Ovary (tissue), 7 donors: ENCODE measurements at regions not wholly inside any gene's neighbourhood (a gene's known extent, or its start where the extent isn't known, plus 50 kb on each side); places are given as distances from the start of the nearest gene placed in this dataset.

Experiments used
- DNase-seq, 5 donors: peaks; one replicate each; pipeline ENCODE4 v3.0.0-alpha.2; 2019 to 2020
- H3K27ac ChIP-seq, 2 donors: fragments of 200-600 bp; one replicate each; pipeline versions ENCODE4 v1.5.1 to v1.8.0; 2019 to 2022
- H3K27me3 ChIP-seq: fragments of 200-600 bp; one replicate; pipeline ENCODE4 v1.8.0; 2022
- H3K36me3 ChIP-seq: fragments of 200-600 bp; sonication (generic); one replicate; pipeline ENCODE4 v1.5.1; 2019
- H3K4me1 ChIP-seq: one replicate; pipeline ENCODE4 v1.8.1; 2013; ENCODE audit warnings: mild to moderate bottlenecking, moderate library complexity; ENCODE audit not compliant: insufficient read depth
- H3K4me3 ChIP-seq: fragments of 200-600 bp; sonication (generic); one replicate; pipeline ENCODE4 v1.5.1; 2017
- H3K9me3 ChIP-seq, 2 donors: fragments of 200-600 bp in 1 of 2; sonication (generic) in 1 of 2; one replicate each; pipeline versions ENCODE4 v1.5.1 to v1.8.1; 2013 to 2019; ENCODE audit warnings: mild to moderate bottlenecking in 1 of 2, moderate library complexity in 1 of 2
- EP300 ChIP-seq: sonication (generic); formaldehyde crosslinking; IDR thresholded peaks from one replicate; pipeline ENCODE4 v1.6.1; 2017; ENCODE audit warnings: antibody characterized with exemption
- POLR2A ChIP-seq: fragments of 450-650 bp; IDR thresholded peaks from one replicate; pipeline ENCODE4 v1.6.1; 2017; ENCODE audit warnings: antibody characterized with exemption, mild to moderate bottlenecking, moderate library complexity
- WGBS, 3 donors: extraction: QIAGEN DNeasy Blood & Tissue Kit in 1 of 3; methylation state at CpG; one replicate each; pipeline versions ENCODE4 v1.1.5 to v1.1.7; 2013 to 2017; 5-methylcytosine and 5-hydroxymethylcytosine counted together
- intact Hi-C, 4 donors: fragments of 100-400 bp; cut with DNase I; formaldehyde crosslinking; loops; one replicate each; pipeline versions ENCODE4 v1.11.0 to v1.15.1; 2022 to 2023
- TF ChIP-seq, protein P1 (sequence below), 3 donors: fragments of 450-650 bp in 2 of 3; fragments of 200-600 bp in 1 of 3; IDR thresholded peaks; one replicate each; pipeline versions ENCODE4 v1.5.1 to v1.8.0; 2016 to 2022; ENCODE audit warnings: antibody characterized with exemption in 3 of 3, mild to moderate bottlenecking in 1 of 3
- donor health status: DM: no; HTN: no; CAD: no; lungs with moderate emphysema.
- donor health status: DM: no; HTN: no; CAD: no.
- donor health status: Bipolar disorder and iron deficiency.
- donor health status: DM: no; HTN: no; CAD: no.
- donor health status: DM: yes; HTN: yes; CAD: no.

- H3K4me3 ChIP-seq = no peak overlapping the region
- no peaks in the 10 kb centered on the region for H3K36me3 ChIP-seq
- H3K27me3 ChIP-seq = no peaks in the 10 kb centered on the region
- intact Hi-C loops = no loop called here
- TF ChIP-seq, protein P1, sequence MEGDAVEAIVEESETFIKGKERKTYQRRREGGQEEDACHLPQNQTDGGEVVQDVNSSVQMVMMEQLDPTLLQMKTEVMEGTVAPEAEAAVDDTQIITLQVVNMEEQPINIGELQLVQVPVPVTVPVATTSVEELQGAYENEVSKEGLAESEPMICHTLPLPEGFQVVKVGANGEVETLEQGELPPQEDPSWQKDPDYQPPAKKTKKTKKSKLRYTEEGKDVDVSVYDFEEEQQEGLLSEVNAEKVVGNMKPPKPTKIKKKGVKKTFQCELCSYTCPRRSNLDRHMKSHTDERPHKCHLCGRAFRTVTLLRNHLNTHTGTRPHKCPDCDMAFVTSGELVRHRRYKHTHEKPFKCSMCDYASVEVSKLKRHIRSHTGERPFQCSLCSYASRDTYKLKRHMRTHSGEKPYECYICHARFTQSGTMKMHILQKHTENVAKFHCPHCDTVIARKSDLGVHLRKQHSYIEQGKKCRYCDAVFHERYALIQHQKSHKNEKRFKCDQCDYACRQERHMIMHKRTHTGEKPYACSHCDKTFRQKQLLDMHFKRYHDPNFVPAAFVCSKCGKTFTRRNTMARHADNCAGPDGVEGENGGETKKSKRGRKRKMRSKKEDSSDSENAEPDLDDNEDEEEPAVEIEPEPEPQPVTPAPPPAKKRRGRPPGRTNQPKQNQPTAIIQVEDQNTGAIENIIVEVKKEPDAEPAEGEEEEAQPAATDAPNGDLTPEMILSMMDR (IDR thresholded peaks at IDR 0.05) = no peak
- TF ChIP-seq POLR2A = no peak
- TF ChIP-seq EP300 = no peak
- no peaks in the 10 kb centered on the region for H3K9me3 ChIP-seq
- 77 to 90% (median 84%) methylated on average over 1 of the region's 1 CpG for WGBS, 3 donors
- no peak overlapping the region for H3K27ac ChIP-seq
- no peaks in the 10 kb centered on the region for H3K4me1 ChIP-seq
- no peak for DNase-seq
Observed at GRCh38 chr7:46577394-46577793, 656.3 kb upstream of the IGFBP3 start.

DNA sequence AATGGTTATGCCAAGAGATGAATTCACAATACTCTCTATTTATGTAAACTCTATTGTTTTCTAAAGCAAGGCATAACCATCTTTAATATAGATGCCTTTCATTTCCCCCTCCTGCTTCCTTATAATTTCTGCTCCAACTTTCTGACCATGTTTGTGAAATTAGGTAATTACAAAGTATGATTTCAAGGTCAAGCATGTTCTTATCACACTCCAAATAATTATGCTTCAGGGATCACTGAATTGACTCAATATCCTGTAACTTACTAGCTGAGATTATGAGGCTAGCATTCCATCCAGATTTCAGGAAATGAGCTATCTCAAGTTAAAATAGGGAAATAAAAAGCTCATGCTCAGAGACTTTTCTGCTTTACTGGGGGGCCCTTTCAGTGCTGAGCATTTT is 655.9 kb upstream of the IGFBP3 start:
- Histone ChIP-seq H3K9me3 (no peaks in the 10 kb centered on the region), H3K4me1 (no peaks in the 10 kb centered on the region), H3K27me3 (no peaks in the 10 kb centered on the region), H3K4me3 (no peak overlapping the region), H3K27ac (no peak overlapping the region), H3K36me3 (no peaks in the 10 kb centered on the region)
- TF ChIP-seq, protein P1 (IDR thresholded peaks at IDR 0.05) = no peak
- TF ChIP-seq EP300 (no peak), POLR2A (no peak)
- intact Hi-C loops = no loop called here
- no peak for DNase-seq

DNA sequence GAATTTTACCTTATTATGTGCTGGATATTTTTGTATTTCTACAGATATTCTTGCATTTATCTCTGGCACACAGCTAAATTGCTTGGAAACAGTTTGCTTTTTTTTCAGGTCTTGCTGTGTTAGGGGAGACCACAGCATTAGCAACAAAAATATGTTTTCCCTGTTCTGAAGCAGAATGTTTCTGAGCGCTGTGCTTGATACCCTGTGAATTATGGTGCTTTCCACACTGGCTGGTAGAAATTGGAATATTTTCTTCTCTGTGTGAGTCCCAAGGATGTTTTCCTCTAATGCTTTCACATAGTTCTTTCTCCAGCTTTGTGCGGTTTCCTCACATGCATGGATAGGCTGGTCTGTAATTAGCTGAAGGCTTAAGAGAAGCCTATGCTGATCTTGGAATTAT is 651.6 kb upstream of the IGFBP3 start:
- no peaks in the 10 kb centered on the region for H3K27me3 ChIP-seq
- intact Hi-C loops = no loop called here
- no peak for DNase-seq
- no peaks in the 10 kb centered on the region for H3K9me3 ChIP-seq
- no peak overlapping the region for H3K27ac ChIP-seq
- TF ChIP-seq POLR2A (no peak), EP300 (no peak)
- TF ChIP-seq, protein P1 (IDR thresholded peaks at IDR 0.05) = no peak
- H3K4me3 ChIP-seq = no peak overlapping the region
- no peaks in the 10 kb centered on the region for H3K4me1 ChIP-seq
- 8 to 38% (median 12%) methylated on average over 2 of the region's 2 CpGs for WGBS, 3 donors
- H3K36me3 ChIP-seq = no peaks in the 10 kb centered on the region

- H3K27ac ChIP-seq = no peak overlapping the region
- intact Hi-C loops = no loop called here
- H3K9me3 ChIP-seq = no peaks in the 10 kb centered on the region
- DNase-seq = no peak
- no peak overlapping the region for H3K4me3 ChIP-seq
- 89 to 94% (median 90%) methylated on average over 5 of the region's 5 CpGs for WGBS, 3 donors
- no peaks in the 10 kb centered on the region for H3K4me1 ChIP-seq
- no peaks in the 10 kb centered on the region for H3K27me3 ChIP-seq
- TF ChIP-seq, protein P1 (IDR thresholded peaks at IDR 0.05) = no peak
- H3K36me3 ChIP-seq = no peaks in the 10 kb centered on the region
Observed at GRCh38 chr7:46571996-46572395, 650.9 kb upstream of the IGFBP3 start.

DNA sequence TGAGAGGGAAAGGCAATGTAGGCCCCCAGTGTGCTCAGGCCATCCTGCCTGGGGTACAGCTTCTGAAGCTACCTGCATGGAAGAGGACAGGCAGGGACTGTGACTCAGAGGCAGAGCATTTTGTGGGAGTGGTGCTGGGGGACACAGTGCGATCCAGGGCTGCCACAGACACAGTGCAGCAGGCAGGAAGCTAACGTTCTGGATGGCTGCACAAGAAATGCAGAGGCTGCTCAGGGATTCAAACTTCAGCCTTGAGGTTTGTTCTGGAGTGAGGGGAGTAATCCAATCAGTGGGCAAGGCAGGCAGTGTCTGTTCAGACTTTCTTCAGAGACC is 648.0 kb upstream of the IGFBP3 start:
- no peak for TF ChIP-seq EP300
- TF ChIP-seq, protein P1 (IDR thresholded peaks at IDR 0.05) = no peak
- no peak for TF ChIP-seq POLR2A
- H3K4me1 ChIP-seq = no peaks in the 10 kb centered on the region
- no peaks in the 10 kb centered on the region for H3K27me3 ChIP-seq
- H3K4me3 ChIP-seq = no peak overlapping the region
- no peak overlapping the region for H3K27ac ChIP-seq
- intact Hi-C loops = no loop called here
- H3K9me3 ChIP-seq = no peaks in the 10 kb centered on the region
- no peaks in the 10 kb centered on the region for H3K36me3 ChIP-seq
- no peak for DNase-seq
- WGBS, 3 donors = 52 to 61% (median 52%) methylated on average over 2 of the region's 2 CpGs
